ENCODE measurements at regions not wholly inside any gene's neighbourhood (a gene's known extent, or its start where the extent isn't known, plus 50 kb on each side); places are given as distances from the start of the nearest gene placed in this dataset.
"Not testable (repeated sequence)": the region's sequence is repeated elsewhere in the genome, so short reads cannot be mapped to it uniquely, and the experiment has no call there.

DNA sequence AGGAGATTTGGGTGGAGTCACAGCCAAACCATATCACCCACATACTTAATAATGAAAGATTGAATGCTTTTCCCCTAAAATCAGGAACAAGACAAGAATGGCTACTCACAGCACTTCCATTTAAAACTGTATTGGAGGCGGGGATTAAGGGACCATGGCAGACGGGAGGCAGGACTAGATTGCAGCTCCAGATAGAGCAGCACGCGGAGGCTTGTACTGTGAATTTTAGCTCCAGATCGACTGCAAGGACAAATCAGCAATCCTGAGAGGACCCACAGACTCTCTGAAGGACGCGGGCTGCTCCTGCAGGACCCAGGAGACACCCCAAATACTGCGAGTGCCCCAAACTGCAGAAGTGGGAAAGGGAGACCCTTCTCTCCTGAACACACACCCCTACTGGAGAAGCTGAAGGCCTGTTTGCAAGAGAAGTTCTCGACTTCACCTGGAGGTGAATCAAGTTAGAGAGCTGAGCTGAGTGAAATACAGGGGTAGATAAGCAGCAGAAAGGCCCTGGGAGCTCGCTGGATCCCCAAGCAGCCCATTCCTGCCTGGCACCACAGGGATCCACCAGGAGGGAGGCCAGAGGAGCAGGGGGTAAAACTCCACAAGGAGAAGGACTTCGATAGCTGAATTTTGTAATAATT is 207.4 kb upstream of the INTU start:
- Mint-ChIP-seq H3K27me3 (peaks cover 3% of the 10 kb centered on the region), H3K36me3 (no peaks in the 10 kb centered on the region), H3K4me1 (no peaks in the 10 kb centered on the region)

DNA sequence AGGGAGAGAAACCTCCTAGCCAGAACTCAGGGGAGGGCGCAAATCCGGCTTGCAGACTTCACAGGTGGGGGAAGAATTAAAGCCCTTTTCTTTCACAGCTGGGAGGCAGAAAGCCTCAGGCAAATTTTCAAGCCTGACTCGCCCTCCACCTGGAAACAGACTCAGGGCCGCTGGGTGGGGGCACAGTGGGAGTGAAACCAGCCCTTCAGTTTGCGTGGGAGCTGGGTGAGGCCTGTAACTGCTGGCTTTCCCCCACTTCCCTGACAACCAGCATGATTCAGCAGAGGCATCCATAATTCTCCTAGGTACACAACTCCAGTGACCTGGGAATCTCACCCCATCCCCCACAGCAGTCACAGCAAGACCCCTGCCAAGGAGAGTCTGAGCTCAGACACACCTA is 206.9 kb upstream of the INTU start:
- H3K27me3 Mint-ChIP-seq: peaks cover 3% of the 10 kb centered on the region
- H3K9me3 Mint-ChIP-seq: no peaks in the 10 kb centered on the region
- H3K4me1 Mint-ChIP-seq: no peaks in the 10 kb centered on the region
- no peak overlapping the region for H3K27ac Mint-ChIP-seq
- H3K36me3 Mint-ChIP-seq: no peaks in the 10 kb centered on the region
- H3K4me3 Mint-ChIP-seq: no peak overlapping the region

More for the DNA sequence above, 207.4 kb upstream of the INTU start:
- Mint-ChIP-seq H3K4me3 (no peak overlapping the region), H3K27ac (no peak overlapping the region), H3K9me3 (no peaks in the 10 kb centered on the region)

DNA sequence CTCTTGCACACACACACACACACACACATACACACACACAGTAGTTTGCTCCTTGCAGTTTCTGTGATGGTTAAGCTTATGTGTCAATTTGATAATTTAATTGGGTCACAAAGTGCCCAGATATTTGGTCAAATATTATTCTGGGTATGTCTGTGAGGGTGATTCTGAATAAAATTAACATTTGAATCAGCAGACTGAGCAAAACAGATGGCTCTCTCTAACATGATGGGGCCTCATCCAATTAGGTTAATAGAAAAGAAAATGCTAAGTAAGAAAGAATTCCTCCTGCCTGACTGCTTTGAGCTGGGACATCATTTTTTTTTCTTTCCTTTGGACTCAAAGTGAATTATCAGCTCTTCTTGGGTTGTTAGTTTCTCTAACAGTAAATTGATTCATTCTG is 191.2 kb upstream of the INTU start:
- H3K36me3 Mint-ChIP-seq: no peaks in the 10 kb centered on the region
- H3K4me1 Mint-ChIP-seq: no peaks in the 10 kb centered on the region
- H3K4me3 Mint-ChIP-seq: no peak overlapping the region
- H3K27me3 Mint-ChIP-seq: no peaks in the 10 kb centered on the region
- peaks cover 5% of the 10 kb centered on the region for H3K9me3 Mint-ChIP-seq
- H3K27ac Mint-ChIP-seq: no peak overlapping the region

DNA sequence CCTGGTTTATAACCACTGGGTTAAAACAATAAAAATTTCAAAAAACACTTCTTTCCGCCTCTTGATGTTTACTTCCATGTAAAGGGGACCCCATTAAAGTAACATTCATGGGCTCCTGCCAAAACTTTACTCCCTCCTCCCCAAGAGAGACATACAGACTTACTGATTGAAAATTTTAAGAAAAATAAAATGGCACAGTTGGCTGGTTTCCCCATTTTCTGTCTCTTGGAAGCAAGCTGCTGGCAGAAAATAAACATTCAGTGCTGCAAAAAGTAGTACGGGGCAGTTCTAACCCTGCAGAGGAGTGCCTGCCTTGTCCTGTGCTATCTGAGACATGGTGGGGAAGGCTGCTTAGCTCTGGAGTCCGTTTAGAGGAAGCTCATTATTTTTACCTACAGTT is 187.3 kb upstream of the INTU start:
- Mint-ChIP-seq H3K9me3 (no peaks in the 10 kb centered on the region), H3K36me3 (no peaks in the 10 kb centered on the region), H3K27ac (no peak overlapping the region), H3K4me1 (no peaks in the 10 kb centered on the region), H3K27me3 (no peaks in the 10 kb centered on the region), H3K4me3 (no peak overlapping the region)

DNA sequence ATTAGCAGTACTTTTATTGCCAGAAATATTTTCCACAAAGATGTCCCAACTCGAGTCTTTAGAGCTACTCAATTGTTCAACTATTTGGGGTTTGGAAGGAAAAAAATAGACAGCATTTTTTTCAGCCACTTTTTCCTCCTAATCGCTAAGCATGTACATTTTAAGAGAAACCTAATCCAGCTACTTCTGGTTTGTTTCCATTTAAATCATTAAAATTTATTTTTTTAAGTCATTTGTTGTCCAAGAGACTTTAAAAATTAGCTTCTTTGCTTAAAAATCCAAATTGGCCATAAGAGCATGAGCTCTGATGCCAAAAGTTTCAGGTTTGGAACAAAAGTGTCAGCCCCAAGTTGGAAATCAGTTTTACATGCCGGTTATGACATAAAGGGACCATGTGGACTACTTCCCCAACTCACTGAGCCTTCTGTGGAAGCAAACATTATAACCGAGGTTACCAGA is 186.3 kb upstream of the INTU start:
- no peaks in the 10 kb centered on the region for H3K36me3 Mint-ChIP-seq
- no peaks in the 10 kb centered on the region for H3K27me3 Mint-ChIP-seq
- H3K27ac Mint-ChIP-seq: no peak overlapping the region
- no peak overlapping the region for H3K4me3 Mint-ChIP-seq
- H3K9me3 Mint-ChIP-seq: no peaks in the 10 kb centered on the region
- no peaks in the 10 kb centered on the region for H3K4me1 Mint-ChIP-seq

DNA sequence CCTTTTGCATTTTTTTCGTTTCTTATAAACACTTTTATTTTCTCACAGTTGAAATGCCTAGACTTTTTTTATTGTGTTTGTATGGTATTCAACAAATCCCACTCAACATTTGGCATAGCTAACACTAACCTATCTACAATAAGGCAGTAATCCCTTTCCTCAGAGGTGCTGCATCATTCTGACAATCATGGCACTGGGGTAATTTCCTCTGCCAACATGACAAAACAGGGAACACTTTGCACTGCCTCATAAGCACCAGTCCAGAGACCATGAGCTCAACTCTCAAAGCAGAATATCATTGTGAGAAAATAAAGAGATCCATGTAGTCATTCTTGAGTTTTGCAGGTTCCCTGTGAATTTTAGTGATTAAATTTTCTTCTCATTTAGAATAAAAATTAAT is 183.8 kb upstream of the INTU start:
- Mint-ChIP-seq H3K9me3 (no peaks in the 10 kb centered on the region), H3K4me3 (no peak overlapping the region), H3K36me3 (no peaks in the 10 kb centered on the region), H3K4me1 (no peaks in the 10 kb centered on the region), H3K27me3 (no peaks in the 10 kb centered on the region), H3K27ac (no peak overlapping the region)

DNA sequence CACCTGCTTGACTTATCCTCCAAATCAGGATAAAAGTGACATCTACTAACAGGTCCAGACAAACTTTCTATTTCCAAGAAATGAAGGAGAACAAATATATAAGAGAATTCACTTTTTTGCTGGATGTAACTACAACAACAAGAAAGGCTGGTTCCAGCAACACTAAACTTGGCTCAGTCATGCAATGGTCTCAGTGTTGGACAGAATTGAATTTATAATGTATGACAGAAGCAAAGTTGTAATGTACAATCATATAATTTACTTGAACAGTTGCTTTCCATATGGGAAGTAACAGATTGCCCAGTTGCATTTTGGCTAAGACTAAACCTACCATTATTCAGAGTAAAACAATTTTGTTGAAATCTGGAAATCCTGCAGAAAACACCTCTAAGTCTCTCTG is 183.3 kb upstream of the INTU start:
- no peak overlapping the region for H3K4me3 Mint-ChIP-seq
- no peaks in the 10 kb centered on the region for H3K27me3 Mint-ChIP-seq
- no peaks in the 10 kb centered on the region for H3K4me1 Mint-ChIP-seq
- H3K9me3 Mint-ChIP-seq: no peaks in the 10 kb centered on the region
- H3K36me3 Mint-ChIP-seq: no peaks in the 10 kb centered on the region
- H3K27ac Mint-ChIP-seq: no peak overlapping the region

DNA sequence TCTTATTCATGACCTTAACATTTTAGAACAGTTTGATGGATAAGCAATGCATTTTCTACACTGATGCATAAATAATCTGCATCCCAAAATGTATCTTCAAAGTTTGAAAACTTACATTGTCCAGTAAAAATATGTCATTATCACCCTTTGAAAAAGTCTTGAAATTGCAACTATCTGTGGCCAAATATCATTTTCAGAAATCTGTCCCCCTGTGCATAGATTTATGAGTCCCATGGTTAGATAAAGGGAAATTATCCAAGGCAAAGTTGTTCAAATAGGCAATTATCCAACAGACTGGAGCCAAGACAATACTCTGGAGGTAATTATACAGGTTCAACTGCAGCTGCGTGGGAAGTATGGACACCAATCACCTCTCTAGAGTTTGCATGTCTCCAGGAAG is 182.5 kb upstream of the INTU start:
- H3K36me3 Mint-ChIP-seq: no peaks in the 10 kb centered on the region
- H3K27ac Mint-ChIP-seq: no peak overlapping the region
- no peaks in the 10 kb centered on the region for H3K9me3 Mint-ChIP-seq
- no peaks in the 10 kb centered on the region for H3K4me1 Mint-ChIP-seq
- no peaks in the 10 kb centered on the region for H3K27me3 Mint-ChIP-seq
- no peak overlapping the region for H3K4me3 Mint-ChIP-seq

DNA sequence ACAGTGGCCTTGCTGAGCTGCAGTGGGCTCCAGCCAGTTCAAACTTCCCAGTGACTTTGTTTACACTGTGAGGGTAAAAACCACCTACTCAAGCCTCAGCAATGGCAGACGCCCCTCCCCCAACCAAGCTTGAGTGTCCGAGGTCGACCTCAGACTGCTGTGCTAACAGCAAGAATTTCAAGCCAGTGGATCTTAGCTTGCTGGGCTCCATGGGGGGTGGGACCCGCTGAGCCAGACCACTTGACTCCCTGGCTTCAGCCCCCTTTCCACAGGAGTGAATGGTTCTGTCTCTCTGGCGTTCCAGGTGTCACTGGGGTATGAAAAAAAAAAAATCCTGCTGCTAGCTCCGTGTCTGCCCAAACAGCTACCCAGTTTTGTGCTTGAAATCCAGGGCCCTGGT is 168.9 kb upstream of the INTU start:
- no peaks in the 10 kb centered on the region for H3K27me3 Mint-ChIP-seq
- peaks cover 8% of the 10 kb centered on the region for H3K9me3 Mint-ChIP-seq
- no peak overlapping the region for H3K27ac Mint-ChIP-seq

DNA sequence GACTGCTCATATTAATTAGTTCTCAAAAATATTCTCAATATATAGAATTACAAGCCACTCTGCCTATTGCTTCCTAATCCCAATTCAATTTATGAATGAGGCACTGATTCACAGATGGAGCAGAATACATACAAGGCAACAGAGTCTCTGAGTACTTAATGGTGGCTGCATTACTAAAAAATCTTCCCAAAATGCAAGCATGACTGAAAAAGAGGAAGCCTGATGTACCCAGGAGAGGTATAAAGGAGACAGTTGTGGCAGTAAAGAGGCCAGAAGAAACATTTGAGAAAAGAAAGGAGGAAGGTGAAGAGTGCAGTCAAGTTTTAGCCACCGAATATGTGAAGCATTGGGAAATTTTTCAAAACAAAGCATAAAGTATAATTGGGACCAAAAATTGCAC is 163.2 kb upstream of the INTU start:
- Mint-ChIP-seq H3K36me3 (no peaks in the 10 kb centered on the region), H3K9me3 (no peaks in the 10 kb centered on the region), H3K4me1 (no peaks in the 10 kb centered on the region), H3K4me3 (no peak overlapping the region), H3K27me3 (no peaks in the 10 kb centered on the region), H3K27ac (no peak overlapping the region)

More for the DNA sequence above, 168.9 kb upstream of the INTU start:
- Mint-ChIP-seq H3K4me1 (no peaks in the 10 kb centered on the region), H3K36me3 (no peaks in the 10 kb centered on the region), H3K4me3 (no peak overlapping the region)

DNA sequence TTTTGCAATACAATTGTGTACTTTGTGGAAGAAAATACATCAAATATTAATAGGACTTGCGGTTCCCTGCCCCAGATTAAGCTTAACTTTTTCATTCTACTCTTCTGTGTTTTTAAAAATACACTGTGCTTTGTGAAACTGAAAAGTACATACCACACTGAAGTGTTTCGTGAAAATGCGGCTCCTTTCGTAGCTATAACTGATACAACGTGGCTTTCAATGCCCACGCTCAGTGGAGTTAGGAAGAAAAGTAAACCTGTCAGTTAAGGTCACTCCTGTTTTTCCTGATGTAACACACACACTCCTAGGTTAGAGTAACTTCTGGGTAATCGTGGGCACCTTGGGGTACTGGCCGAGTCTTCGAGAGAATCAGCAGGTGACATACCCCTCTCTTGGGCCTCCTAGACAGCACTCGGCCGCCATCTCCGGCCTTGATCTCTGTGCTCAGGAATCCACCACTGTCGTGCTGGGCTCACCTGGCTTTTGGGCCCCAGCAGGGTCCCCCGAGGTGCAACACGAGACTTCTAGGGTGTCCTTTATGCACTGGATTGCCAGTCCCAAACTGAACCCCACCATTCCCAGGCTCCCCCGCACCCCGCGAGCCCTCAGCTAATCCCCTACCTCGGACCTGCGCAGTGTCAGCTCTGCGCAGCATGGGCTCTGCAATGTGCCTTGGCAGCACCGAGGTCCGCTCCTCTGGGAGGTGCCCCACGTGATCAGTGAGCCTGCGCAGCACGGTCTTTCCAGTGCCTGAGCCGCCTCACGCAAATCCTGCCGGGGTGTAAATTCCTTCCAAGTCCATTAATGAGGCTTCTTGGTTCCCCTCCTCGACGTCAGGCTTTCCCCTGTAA is 162.6 kb upstream of the INTU start:
- H3K4me3 Mint-ChIP-seq: no peak overlapping the region
- H3K27ac Mint-ChIP-seq: no peak overlapping the region
- no peaks in the 10 kb centered on the region for H3K36me3 Mint-ChIP-seq
- no peaks in the 10 kb centered on the region for H3K4me1 Mint-ChIP-seq
- no peaks in the 10 kb centered on the region for H3K9me3 Mint-ChIP-seq
- H3K27me3 Mint-ChIP-seq: no peaks in the 10 kb centered on the region

DNA sequence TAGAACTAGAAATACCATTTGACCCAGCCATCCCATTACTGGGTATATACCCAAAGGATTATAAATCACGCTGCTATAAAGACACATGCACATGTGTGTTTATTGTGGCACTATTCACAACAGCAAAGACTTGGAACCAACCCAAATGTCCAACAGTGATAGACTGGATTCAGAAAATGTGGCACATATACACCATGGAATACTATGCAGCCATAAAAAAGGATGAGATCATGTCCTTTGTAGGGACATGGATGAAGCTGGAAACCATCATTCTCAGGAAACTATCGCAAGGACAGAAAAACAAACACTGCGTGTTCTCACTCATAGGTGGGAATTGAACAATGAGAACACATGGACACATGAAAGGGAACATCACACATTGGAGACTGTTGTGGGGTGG is 154.5 kb upstream of the INTU start:
- not testable (repeated sequence) for H3K4me3 Mint-ChIP-seq, H3K36me3 Mint-ChIP-seq, H3K27ac Mint-ChIP-seq, H3K27me3 Mint-ChIP-seq, H3K9me3 Mint-ChIP-seq, H3K4me1 Mint-ChIP-seq

DNA sequence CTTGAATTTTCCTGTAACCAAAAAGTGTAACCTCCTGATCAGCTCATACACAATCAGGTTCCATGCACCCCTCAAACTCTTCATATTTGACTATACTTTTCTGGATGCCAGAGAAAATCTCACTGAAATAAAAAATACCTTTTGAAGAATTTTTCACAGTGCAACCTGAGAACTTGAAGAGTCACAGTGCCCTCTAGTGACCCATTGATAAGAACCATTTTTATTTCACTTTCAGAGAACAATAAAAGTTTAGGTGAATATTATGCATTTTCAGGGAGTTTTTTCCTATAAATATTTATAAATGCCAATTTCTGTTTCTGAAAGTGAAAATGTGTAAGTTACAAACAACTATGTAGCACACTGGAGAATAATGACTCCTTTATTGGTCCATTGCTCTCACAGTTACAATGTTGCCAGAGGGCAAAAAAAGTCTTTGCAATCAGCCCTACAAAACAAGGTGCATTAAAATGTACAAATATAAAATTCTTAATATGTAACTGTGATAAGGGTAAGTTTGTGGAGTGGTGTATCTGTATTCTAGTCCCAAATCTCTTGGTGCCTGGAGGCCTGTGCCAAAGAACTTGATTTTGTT is 153.6 kb upstream of the INTU start:
- Mint-ChIP-seq H3K27ac (no peak overlapping the region), H3K27me3 (no peaks in the 10 kb centered on the region), H3K4me3 (no peak overlapping the region), H3K4me1 (no peaks in the 10 kb centered on the region), H3K36me3 (no peaks in the 10 kb centered on the region), H3K9me3 (no peaks in the 10 kb centered on the region)

DNA sequence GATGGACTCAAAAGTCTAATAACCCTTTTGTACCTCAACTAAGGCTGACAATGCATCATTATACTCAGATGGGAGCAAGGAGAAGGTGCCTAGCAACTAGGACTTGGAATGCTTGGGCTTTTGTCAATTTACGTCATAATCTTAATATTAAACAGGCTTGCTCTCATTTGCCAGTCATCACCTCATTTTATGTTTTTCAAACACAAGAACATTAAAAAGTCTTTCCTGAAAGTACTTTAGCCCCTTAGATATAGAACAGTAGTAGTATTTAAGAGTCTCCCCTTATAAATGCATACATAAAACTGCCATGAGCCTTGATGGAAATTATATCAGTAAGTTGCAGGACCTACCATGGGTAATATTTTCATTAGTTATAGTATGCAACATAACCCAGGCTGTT is 150.7 kb upstream of the INTU start:
- H3K27me3 Mint-ChIP-seq: no peaks in the 10 kb centered on the region
- H3K27ac Mint-ChIP-seq: no peak overlapping the region
- H3K4me1 Mint-ChIP-seq: no peaks in the 10 kb centered on the region
- no peak overlapping the region for H3K4me3 Mint-ChIP-seq
- no peaks in the 10 kb centered on the region for H3K9me3 Mint-ChIP-seq
- H3K36me3 Mint-ChIP-seq: no peaks in the 10 kb centered on the region

DNA sequence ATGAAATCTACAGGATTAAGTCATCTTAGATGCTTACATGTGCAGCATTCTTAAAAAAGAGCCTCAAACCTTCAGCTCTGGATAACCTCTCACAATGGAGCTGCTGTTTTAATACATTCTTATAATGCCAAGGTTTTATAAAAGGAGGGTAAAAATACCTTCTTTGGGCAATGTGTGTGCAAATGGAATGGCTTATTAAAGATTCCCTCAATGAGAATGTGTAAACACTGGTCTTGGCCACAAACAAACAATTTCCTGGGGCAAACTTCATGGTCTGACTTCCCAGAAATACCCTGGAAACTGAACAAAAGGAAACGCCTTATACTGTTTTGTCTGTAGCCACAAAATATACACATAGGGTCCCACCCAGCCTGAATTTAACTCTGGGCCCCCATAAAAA is 148.6 kb upstream of the INTU start:
- H3K4me3 Mint-ChIP-seq: no peak overlapping the region
- H3K4me1 Mint-ChIP-seq: no peaks in the 10 kb centered on the region
- no peaks in the 10 kb centered on the region for H3K9me3 Mint-ChIP-seq
- H3K36me3 Mint-ChIP-seq: no peaks in the 10 kb centered on the region
- no peaks in the 10 kb centered on the region for H3K27me3 Mint-ChIP-seq
- no peak overlapping the region for H3K27ac Mint-ChIP-seq

DNA sequence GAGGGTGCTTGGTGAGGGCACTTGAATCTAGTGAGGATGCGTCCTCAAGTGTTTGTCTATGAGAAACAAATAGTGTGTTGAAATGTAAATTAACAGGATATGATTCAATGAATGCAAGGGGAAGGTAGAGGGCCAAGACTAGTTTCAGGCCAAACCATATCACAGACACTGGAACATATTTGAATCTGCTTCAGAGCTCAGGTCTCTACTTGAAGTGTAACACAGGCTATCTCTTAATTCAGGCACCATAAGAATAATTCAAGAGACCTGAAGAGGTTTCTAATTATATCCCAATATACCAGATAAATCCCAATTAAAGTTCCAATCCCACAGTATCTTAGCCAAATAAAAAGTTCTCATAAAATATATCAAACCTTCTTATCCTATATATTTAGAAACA is 146.5 kb upstream of the INTU start:
- Mint-ChIP-seq H3K4me1 (no peaks in the 10 kb centered on the region), H3K36me3 (no peaks in the 10 kb centered on the region), H3K9me3 (no peaks in the 10 kb centered on the region), H3K4me3 (no peak overlapping the region), H3K27me3 (peaks cover 1% of the 10 kb centered on the region), H3K27ac (no peak overlapping the region)

Measured in activated naive CD4-positive, alpha-beta T cell treated with anti-CD3 and anti-CD28 coated beads, Interleukin-2, amount 50 U/mL, for 24 hours (primary cell).